ENCODE measurements at regions not wholly inside any gene's neighbourhood (a gene's known extent, or its start where the extent isn't known, plus 50 kb on each side); places are given as distances from the start of the nearest gene placed in this dataset.

GRCh38 chr9:38342532-38342931, 50.0 kb upstream of the ALDH1B1 start:
- TF ChIP-seq PAX5 (IDR thresholded peaks at IDR 0.05; ENCODE audit: insufficient read depth, low read length, severe bottlenecking) (no peak), TAF1 (IDR thresholded peaks at IDR 0.05; ENCODE audit: low read depth, low read length) (no peak), POLR2A (IDR thresholded peaks at IDR 0.05; ENCODE audit: low read depth, low read length) (no peak), SPI1 (IDR thresholded peaks at IDR 0.05; ENCODE audit: low read depth, low read length) (no peak), POLR2AphosphoS5 (IDR thresholded peaks at IDR 0.05; ENCODE audit: low read depth, low read length) (no peak), POU2F2 (IDR thresholded peaks at IDR 0.05; ENCODE audit: low read depth, low read length) (no peak)
- DNase-seq (ENCODE audit: insufficient read length, low spot score) (no peak), FAIRE-seq (no peak)

GRCh38 chr9:38342096-38342495, 50.4 kb upstream of the ALDH1B1 start:
- no peak for DNase-seq (ENCODE audit: insufficient read length, low spot score)
- TF ChIP-seq POLR2A (IDR thresholded peaks at IDR 0.05; ENCODE audit: low read depth, low read length) (no peak), SPI1 (IDR thresholded peaks at IDR 0.05; ENCODE audit: low read depth, low read length) (no peak)
- FAIRE-seq, result no peak

- no peak for DNase-seq (ENCODE audit: insufficient read length, low spot score)
- TF ChIP-seq POLR2A (IDR thresholded peaks at IDR 0.05; ENCODE audit: low read depth, low read length) (no peak), SPI1 (IDR thresholded peaks at IDR 0.05; ENCODE audit: low read depth, low read length) (no peak), TAF1 (IDR thresholded peaks at IDR 0.05; ENCODE audit: low read depth, low read length) (no peak), PAX5 (IDR thresholded peaks at IDR 0.05; ENCODE audit: insufficient read depth, low read length, severe bottlenecking) (no peak), POU2F2 (IDR thresholded peaks at IDR 0.05; ENCODE audit: low read depth, low read length) (no peak), POLR2AphosphoS5 (IDR thresholded peaks at IDR 0.05; ENCODE audit: low read depth, low read length) (no peak)
- FAIRE-seq, result no peak
Observed at GRCh38 chr9:38339496-38339895, 53.0 kb upstream of the ALDH1B1 start.

- no peak for TF ChIP-seq PAX5 (IDR thresholded peaks at IDR 0.05; ENCODE audit: insufficient read depth, low read length, severe bottlenecking)
- no peak for TF ChIP-seq POU2F2 (IDR thresholded peaks at IDR 0.05; ENCODE audit: low read depth, low read length)
- no peak for TF ChIP-seq POLR2A (IDR thresholded peaks at IDR 0.05; ENCODE audit: low read depth, low read length)
- no peak for DNase-seq (ENCODE audit: insufficient read length, low spot score)
- FAIRE-seq, result no peak
Observed at GRCh38 chr9:38339087-38339486, 53.4 kb upstream of the ALDH1B1 start.

DNA sequence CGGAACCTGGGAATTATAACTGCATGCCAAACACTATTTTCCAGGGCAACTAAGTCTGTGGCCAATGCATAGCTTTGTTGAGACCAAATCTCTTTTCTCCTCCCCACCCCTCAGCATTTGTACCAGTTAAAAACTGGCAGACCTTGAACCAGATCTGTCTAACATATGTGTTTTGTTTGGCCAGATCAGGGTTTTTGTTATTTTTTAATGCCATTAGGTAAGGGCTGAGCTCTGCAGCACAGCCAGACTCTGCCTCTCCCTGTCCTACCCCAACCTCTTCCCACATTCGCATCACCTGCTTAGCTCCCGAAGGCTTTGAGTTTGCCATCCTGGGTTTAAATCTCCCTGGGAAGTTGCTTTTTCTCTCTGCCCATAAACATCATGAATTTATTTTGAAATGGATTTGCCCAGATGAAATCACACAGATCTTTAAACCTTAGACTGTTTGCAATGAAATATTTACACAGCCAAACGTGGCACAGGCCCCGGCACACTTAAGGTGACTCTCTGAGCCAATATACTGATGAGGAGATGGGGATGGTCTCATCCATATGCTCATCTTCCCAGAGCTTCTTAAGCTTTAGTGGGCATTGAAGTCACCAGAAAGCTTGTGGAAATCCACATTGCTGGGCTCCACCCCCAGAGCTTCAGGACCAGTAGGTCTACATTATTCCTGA, 54.0 kb upstream of the ALDH1B1 start:
- TF ChIP-seq SPI1 (IDR thresholded peaks at IDR 0.05; ENCODE audit: low read depth, low read length) (no peak), POLR2AphosphoS5 (IDR thresholded peaks at IDR 0.05; ENCODE audit: low read depth, low read length) (no peak), POU2F2 (IDR thresholded peaks at IDR 0.05; ENCODE audit: low read depth, low read length) (no peak), TAF1 (IDR thresholded peaks at IDR 0.05; ENCODE audit: low read depth, low read length) (no peak), POLR2A (IDR thresholded peaks at IDR 0.05; ENCODE audit: low read depth, low read length) (no peak), PAX5 (IDR thresholded peaks at IDR 0.05; ENCODE audit: insufficient read depth, low read length, severe bottlenecking) (no peak)
- DNase-seq (ENCODE audit: insufficient read length, low spot score), result no peak
- FAIRE-seq, result no peak

- no peak for DNase-seq (ENCODE audit: insufficient read length, low spot score)
- FAIRE-seq, result no peak
- no peak for TF ChIP-seq POLR2AphosphoS5 (IDR thresholded peaks at IDR 0.05; ENCODE audit: low read depth, low read length)
- TF ChIP-seq SPI1 (IDR thresholded peaks at IDR 0.05; ENCODE audit: low read depth, low read length), result no peak
- TF ChIP-seq TAF1 (IDR thresholded peaks at IDR 0.05; ENCODE audit: low read depth, low read length), result no peak
- no peak for TF ChIP-seq PAX5 (IDR thresholded peaks at IDR 0.05; ENCODE audit: insufficient read depth, low read length, severe bottlenecking)
- TF ChIP-seq POLR2A (IDR thresholded peaks at IDR 0.05; ENCODE audit: low read depth, low read length), result no peak
- TF ChIP-seq POU2F2 (IDR thresholded peaks at IDR 0.05; ENCODE audit: low read depth, low read length), result no peak
Observed at GRCh38 chr9:38337706-38338264, 54.7 kb upstream of the ALDH1B1 start.

GRCh38 chr9:38337181-38337580, 55.3 kb upstream of the ALDH1B1 start:
- TF ChIP-seq SPI1 (IDR thresholded peaks at IDR 0.05; ENCODE audit: low read depth, low read length) (no peak), TAF1 (IDR thresholded peaks at IDR 0.05; ENCODE audit: low read depth, low read length) (no peak), POU2F2 (IDR thresholded peaks at IDR 0.05; ENCODE audit: low read depth, low read length) (no peak), POLR2AphosphoS5 (IDR thresholded peaks at IDR 0.05; ENCODE audit: low read depth, low read length) (no peak), POLR2A (IDR thresholded peaks at IDR 0.05; ENCODE audit: low read depth, low read length) (no peak), PAX5 (IDR thresholded peaks at IDR 0.05; ENCODE audit: insufficient read depth, low read length, severe bottlenecking) (no peak)
- FAIRE-seq (no peak), DNase-seq (ENCODE audit: insufficient read length, low spot score) (no peak)

DNA sequence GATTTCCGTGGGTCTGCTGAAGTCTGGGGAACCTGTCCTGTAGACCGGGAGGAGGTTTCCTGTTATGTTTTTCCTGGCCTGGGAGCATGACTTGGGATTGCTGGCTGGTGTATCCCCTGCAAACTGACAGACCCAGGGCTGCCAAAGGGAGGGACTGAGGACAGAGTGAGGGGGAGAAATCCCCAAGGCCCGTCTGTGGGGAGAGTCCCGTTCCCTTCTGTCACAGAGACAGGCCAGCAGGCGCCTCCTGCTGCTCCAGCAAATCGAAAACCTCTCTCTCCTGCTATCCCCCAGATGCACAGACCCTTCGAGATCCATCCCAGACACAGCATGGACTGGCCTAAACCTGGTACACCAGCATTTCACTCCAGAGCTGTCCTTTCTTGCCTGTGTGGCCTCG, 56.2 kb upstream of the ALDH1B1 start:
- FAIRE-seq (no peak), DNase-seq (ENCODE audit: insufficient read length, low spot score) (no peak)
- TF ChIP-seq SPI1 (IDR thresholded peaks at IDR 0.05; ENCODE audit: low read depth, low read length) (no peak), TAF1 (IDR thresholded peaks at IDR 0.05; ENCODE audit: low read depth, low read length) (no peak), POLR2AphosphoS5 (IDR thresholded peaks at IDR 0.05; ENCODE audit: low read depth, low read length) (no peak)

DNA sequence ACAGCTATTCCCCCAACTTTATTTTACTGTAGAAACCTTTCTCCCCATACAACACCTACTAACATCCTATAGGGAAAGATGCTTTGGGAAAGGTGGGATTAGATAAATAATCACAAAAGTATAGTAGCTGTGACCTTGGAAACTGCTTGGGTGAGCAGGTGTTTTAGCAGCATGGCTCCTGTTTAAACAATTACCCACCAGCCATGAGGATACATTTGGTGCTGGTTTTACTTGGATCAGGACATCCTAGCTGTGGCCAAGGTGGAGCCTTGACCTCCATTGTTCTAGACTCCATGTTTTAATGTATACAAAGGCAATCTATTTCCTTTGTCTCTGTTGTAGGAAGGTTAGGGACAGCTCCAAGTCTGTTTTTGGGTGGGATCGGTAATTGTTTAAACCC, 56.8 kb upstream of the ALDH1B1 start:
- no peak for TF ChIP-seq POLR2A (IDR thresholded peaks at IDR 0.05; ENCODE audit: low read depth, low read length)
- FAIRE-seq (no peak), DNase-seq (ENCODE audit: insufficient read length, low spot score) (no peak)

DNA sequence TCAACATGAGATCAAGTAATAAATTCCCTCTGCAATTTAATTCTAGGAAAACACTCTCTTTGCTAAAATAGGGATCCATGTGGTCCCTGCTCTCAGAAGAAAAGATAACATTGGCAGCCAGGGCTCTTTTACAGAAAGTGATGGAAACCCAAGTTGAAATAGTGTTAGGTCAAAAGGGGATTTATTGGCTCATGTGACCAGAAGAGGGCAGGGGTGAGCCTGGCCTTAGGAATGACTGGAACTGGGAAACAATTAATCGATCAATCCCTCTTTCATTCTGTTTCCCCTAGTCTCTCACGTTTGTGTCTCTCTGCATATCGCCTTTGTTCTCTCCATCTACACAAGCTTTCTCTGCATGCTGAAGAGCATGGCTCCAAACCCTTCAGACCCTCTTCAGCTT, 58.3 kb upstream of the ALDH1B1 start:
- TF ChIP-seq POLR2A (IDR thresholded peaks at IDR 0.05; ENCODE audit: low read depth, low read length), result no peak
- TF ChIP-seq POU2F2 (IDR thresholded peaks at IDR 0.05; ENCODE audit: low read depth, low read length), result no peak
- TF ChIP-seq SPI1 (IDR thresholded peaks at IDR 0.05; ENCODE audit: low read depth, low read length), result no peak
- no peak for TF ChIP-seq TAF1 (IDR thresholded peaks at IDR 0.05; ENCODE audit: low read depth, low read length)
- no peak for TF ChIP-seq POLR2AphosphoS5 (IDR thresholded peaks at IDR 0.05; ENCODE audit: low read depth, low read length)
- no peak for TF ChIP-seq PAX5 (IDR thresholded peaks at IDR 0.05; ENCODE audit: insufficient read depth, low read length, severe bottlenecking)
- FAIRE-seq (no peak), DNase-seq (ENCODE audit: insufficient read length, low spot score) (no peak)
